ENCODE measurements at regions not wholly inside any gene's neighbourhood (a gene's known extent, or its start where the extent isn't known, plus 50 kb on each side); places are given as distances from the start of the nearest gene placed in this dataset.

DNA sequence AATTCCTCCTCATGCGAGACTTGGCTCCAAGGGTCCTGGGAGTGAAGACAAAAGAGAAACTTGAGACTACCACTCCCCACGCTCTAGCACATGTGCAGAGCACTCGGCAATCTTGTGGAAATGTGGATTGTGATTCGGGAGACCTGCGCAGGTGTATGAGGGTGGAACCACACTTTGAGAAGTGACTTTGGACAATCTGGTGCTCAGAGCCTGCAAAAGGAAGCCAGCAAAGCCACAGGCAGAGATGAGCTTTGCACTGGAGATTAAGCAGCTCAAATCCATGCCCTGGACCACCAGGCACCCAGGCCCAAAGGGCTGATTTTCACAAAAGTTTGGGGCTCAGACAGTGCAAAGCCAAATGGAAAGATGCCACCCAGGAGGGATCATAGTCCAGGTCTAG is 162.5 kb upstream of the TSHZ3 start (continued):
- TF ChIP-seq OSR1 (CRISPR knock-in tag; IDR thresholded peaks at IDR 0.05) (no peak), SNAI2 (CRISPR knock-in tag; IDR thresholded peaks at IDR 0.05) (no peak), TOX (CRISPR knock-in tag; IDR thresholded peaks at IDR 0.05; ENCODE audit: borderline replicate concordance) (no peak)

DNA sequence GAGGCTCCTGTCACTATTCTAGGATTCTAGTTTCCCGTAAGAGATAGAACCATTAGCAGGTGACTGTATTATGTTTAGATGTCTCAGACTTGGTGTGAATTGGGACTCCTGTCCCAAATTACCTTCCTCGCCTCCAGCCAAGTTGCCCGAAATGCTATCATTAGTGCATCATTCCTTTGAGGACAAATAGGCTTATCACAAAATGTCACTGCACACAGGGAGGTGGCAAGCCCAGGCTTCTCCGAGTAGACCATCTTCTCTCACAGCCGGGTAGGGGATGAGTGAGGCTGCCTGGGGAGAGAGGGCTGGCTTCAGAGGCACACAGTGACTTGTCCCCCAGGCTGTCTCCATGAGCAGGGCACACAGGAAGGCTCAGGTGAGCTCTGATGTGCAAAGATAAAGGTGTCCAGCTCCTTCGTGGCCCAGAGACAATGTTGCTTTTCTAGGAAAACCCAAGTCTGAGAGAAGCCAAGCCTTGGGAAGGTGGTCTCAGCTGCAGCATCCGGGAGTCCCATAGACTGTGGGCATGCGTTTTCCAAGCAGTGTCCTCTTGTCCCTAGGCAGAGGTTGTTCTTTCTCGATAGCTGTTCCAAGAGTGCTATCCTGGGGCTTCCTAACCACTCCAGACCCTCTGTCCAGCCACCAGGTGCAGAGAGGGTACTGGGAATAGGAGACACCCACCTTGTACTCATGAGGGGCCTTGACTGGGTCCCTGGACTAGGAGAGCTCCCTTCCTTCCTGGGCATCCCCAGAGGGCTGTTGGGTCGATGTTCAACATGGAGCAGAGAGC is 163.1 kb upstream of the TSHZ3 start:
- no peak for ATAC-seq
- no peak for TF ChIP-seq TOX (CRISPR knock-in tag; IDR thresholded peaks at IDR 0.05; ENCODE audit: borderline replicate concordance)
- TF ChIP-seq, protein P1, sequence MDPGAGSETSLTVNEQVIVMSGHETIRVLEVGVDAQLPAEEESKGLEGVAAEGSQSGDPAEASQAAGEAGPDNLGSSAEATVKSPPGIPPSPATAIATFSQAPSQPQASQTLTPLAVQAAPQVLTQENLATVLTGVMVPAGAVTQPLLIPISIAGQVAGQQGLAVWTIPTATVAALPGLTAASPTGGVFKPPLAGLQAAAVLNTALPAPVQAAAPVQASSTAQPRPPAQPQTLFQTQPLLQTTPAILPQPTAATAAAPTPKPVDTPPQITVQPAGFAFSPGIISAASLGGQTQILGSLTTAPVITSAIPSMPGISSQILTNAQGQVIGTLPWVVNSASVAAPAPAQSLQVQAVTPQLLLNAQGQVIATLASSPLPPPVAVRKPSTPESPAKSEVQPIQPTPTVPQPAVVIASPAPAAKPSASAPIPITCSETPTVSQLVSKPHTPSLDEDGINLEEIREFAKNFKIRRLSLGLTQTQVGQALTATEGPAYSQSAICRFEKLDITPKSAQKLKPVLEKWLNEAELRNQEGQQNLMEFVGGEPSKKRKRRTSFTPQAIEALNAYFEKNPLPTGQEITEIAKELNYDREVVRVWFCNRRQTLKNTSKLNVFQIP (CRISPR knock-in tag; IDR thresholded peaks at IDR 0.05; ENCODE audit: borderline replicate concordance, low read depth), result no peak
- TF ChIP-seq ISL1 (CRISPR knock-in tag; IDR thresholded peaks at IDR 0.05), result no peak
- TF ChIP-seq, protein P2, sequence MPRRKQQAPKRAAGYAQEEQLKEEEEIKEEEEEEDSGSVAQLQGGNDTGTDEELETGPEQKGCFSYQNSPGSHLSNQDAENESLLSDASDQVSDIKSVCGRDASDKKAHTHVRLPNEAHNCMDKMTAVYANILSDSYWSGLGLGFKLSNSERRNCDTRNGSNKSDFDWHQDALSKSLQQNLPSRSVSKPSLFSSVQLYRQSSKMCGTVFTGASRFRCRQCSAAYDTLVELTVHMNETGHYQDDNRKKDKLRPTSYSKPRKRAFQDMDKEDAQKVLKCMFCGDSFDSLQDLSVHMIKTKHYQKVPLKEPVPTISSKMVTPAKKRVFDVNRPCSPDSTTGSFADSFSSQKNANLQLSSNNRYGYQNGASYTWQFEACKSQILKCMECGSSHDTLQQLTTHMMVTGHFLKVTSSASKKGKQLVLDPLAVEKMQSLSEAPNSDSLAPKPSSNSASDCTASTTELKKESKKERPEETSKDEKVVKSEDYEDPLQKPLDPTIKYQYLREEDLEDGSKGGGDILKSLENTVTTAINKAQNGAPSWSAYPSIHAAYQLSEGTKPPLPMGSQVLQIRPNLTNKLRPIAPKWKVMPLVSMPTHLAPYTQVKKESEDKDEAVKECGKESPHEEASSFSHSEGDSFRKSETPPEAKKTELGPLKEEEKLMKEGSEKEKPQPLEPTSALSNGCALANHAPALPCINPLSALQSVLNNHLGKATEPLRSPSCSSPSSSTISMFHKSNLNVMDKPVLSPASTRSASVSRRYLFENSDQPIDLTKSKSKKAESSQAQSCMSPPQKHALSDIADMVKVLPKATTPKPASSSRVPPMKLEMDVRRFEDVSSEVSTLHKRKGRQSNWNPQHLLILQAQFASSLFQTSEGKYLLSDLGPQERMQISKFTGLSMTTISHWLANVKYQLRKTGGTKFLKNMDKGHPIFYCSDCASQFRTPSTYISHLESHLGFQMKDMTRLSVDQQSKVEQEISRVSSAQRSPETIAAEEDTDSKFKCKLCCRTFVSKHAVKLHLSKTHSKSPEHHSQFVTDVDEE (CRISPR knock-in tag; IDR thresholded peaks at IDR 0.05), result no peak
- TF ChIP-seq, protein P3, sequence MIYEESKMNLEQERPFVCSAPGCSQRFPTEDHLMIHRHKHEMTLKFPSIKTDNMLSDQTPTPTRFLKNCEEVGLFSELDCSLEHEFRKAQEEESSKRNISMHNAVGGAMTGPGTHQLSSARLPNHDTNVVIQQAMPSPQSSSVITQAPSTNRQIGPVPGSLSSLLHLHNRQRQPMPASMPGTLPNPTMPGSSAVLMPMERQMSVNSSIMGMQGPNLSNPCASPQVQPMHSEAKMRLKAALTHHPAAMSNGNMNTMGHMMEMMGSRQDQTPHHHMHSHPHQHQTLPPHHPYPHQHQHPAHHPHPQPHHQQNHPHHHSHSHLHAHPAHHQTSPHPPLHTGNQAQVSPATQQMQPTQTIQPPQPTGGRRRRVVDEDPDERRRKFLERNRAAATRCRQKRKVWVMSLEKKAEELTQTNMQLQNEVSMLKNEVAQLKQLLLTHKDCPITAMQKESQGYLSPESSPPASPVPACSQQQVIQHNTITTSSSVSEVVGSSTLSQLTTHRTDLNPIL (CRISPR knock-in tag; IDR thresholded peaks at IDR 0.05; ENCODE audit: low read depth), result no peak
- TF ChIP-seq CSDC2 (CRISPR knock-in tag; IDR thresholded peaks at IDR 0.05), result no peak
- no peak for TF ChIP-seq ZC3H10 (CRISPR knock-in tag; IDR thresholded peaks at IDR 0.05)
- no peak for TF ChIP-seq ZFP3 (CRISPR knock-in tag; IDR thresholded peaks at IDR 0.05)
- TF ChIP-seq GLIS3 (CRISPR knock-in tag; IDR thresholded peaks at IDR 0.05), result no peak
- no peak for TF ChIP-seq ZNF565 (CRISPR knock-in tag; conservative IDR thresholded peaks at IDR 0.05; ENCODE audit: low read depth)
- TF ChIP-seq PPARA (CRISPR knock-in tag; IDR thresholded peaks at IDR 0.05; ENCODE audit: borderline replicate concordance), result no peak
- no peak for TF ChIP-seq SNAI2 (CRISPR knock-in tag; IDR thresholded peaks at IDR 0.05)
- no peak for TF ChIP-seq ARNTL (CRISPR knock-in tag; IDR thresholded peaks at IDR 0.05; ENCODE audit: borderline replicate concordance, low read depth)
- TF ChIP-seq, protein P4, sequence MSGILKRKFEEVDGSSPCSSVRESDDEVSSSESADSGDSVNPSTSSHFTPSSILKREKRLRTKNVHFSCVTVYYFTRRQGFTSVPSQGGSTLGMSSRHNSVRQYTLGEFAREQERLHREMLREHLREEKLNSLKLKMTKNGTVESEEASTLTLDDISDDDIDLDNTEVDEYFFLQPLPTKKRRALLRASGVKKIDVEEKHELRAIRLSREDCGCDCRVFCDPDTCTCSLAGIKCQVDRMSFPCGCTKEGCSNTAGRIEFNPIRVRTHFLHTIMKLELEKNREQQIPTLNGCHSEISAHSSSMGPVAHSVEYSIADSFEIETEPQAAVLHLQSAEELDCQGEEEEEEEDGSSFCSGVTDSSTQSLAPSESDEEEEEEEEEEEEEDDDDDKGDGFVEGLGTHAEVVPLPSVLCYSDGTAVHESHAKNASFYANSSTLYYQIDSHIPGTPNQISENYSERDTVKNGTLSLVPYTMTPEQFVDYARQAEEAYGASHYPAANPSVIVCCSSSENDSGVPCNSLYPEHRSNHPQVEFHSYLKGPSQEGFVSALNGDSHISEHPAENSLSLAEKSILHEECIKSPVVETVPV (CRISPR knock-in tag; IDR thresholded peaks at IDR 0.05), result no peak
- TF ChIP-seq ZFP30 (CRISPR knock-in tag; IDR thresholded peaks at IDR 0.05), result no peak
- TF ChIP-seq, protein P5, sequence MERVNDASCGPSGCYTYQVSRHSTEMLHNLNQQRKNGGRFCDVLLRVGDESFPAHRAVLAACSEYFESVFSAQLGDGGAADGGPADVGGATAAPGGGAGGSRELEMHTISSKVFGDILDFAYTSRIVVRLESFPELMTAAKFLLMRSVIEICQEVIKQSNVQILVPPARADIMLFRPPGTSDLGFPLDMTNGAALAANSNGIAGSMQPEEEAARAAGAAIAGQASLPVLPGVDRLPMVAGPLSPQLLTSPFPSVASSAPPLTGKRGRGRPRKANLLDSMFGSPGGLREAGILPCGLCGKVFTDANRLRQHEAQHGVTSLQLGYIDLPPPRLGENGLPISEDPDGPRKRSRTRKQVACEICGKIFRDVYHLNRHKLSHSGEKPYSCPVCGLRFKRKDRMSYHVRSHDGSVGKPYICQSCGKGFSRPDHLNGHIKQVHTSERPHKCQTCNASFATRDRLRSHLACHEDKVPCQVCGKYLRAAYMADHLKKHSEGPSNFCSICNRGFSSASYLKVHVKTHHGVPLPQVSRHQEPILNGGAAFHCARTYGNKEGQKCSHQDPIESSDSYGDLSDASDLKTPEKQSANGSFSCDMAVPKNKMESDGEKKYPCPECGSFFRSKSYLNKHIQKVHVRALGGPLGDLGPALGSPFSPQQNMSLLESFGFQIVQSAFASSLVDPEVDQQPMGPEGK (CRISPR knock-in tag; IDR thresholded peaks at IDR 0.05; ENCODE audit: borderline replicate concordance), result no peak

DNA sequence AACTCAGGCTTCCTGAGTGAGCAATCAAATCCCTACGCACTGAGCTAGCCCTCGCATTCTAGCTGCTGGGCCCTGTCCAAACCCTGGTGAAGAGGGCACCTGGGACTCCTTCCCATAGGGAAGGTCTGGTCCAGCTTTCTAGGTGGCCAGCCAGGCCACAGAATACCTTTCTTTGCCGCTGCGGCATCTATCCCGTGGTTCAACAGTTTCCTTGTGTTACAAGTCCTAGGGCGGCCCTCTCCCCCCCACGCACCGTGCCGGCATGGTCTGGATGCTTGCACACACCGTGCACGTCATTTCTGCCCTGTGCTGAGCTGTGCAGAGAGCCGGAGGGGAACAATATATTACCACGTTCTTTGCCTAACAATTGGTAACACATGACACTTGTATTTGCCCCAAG is 164.6 kb upstream of the TSHZ3 start:
- ATAC-seq, result no peak
- TF ChIP-seq, protein P2 (CRISPR knock-in tag; IDR thresholded peaks at IDR 0.05), result no peak
- TF ChIP-seq ISL1 (CRISPR knock-in tag; IDR thresholded peaks at IDR 0.05), result no peak
- no peak for TF ChIP-seq ZFP3 (CRISPR knock-in tag; IDR thresholded peaks at IDR 0.05)
- no peak for TF ChIP-seq GLIS3 (CRISPR knock-in tag; IDR thresholded peaks at IDR 0.05)
- no peak for TF ChIP-seq ESRRG (CRISPR knock-in tag; IDR thresholded peaks at IDR 0.05)
- TF ChIP-seq ARNTL (CRISPR knock-in tag; IDR thresholded peaks at IDR 0.05; ENCODE audit: borderline replicate concordance, low read depth), result no peak
- TF ChIP-seq PPARA (CRISPR knock-in tag; IDR thresholded peaks at IDR 0.05; ENCODE audit: borderline replicate concordance), result no peak
- no peak for TF ChIP-seq RARB (CRISPR knock-in tag; IDR thresholded peaks at IDR 0.05)
- no peak for TF ChIP-seq ZNF70 (CRISPR knock-in tag; IDR thresholded peaks at IDR 0.05)
- TF ChIP-seq ZFP30 (CRISPR knock-in tag; IDR thresholded peaks at IDR 0.05), result no peak
- TF ChIP-seq, protein P1 (CRISPR knock-in tag; IDR thresholded peaks at IDR 0.05; ENCODE audit: borderline replicate concordance, low read depth), result no peak
- TF ChIP-seq CSDC2 (CRISPR knock-in tag; IDR thresholded peaks at IDR 0.05), result no peak
- TF ChIP-seq ZNF565 (CRISPR knock-in tag; conservative IDR thresholded peaks at IDR 0.05; ENCODE audit: low read depth), result no peak
- TF ChIP-seq, protein P3 (CRISPR knock-in tag; IDR thresholded peaks at IDR 0.05; ENCODE audit: low read depth), result no peak
